ENCODE measurements at regions not wholly inside any gene's neighbourhood (a gene's known extent, or its start where the extent isn't known, plus 50 kb on each side); places are given as distances from the start of the nearest gene placed in this dataset.

- no peak for DNase-seq
Observed at GRCh38 chr3:59578129-59578528, 528.3 kb upstream of the CFAP20DC start.

DNA sequence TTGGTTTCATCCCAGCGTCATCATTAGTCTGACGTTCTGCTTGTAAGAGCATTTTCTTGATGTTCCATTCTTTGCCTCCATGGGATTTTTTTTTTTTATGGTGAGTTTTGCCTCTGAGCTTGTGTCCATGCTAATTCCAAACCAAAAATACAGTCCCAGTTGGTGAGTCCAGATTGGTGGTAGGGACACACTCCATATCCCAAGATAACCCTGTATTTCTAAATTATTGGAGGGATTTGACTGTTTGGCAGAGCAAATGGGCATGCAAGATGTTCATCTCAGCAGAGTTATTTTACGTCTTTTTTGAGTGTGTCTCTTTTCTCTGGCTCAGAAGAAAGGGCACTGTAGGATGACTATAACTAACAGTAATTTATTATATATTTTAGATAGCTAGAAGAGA is 526.8 kb upstream of the CFAP20DC start:
- DNase-seq = no peak

GRCh38 chr3:59575113-59576001 is 525.5 kb upstream of the CFAP20DC start:
- DNase-seq = peak; percentile 91

DNA sequence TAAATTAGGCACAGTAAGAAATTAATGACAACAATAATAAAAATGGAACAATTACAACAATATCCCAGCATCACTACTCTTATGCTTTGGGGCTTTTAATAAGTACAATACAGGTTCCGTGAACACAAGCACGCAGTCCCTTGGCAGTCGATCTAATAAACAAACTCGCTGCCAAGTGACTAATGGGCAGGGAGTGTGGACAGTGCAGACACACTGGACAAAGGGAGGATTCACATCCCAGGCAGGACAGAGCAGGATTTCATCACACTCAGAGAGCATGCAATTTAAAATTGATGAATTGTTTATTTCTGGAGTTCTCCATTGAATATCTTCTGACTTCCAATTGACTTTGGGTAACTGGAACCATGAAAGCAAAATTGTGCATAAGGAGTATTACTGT is 524.1 kb upstream of the CFAP20DC start:
- no peak for DNase-seq

- no peak for DNase-seq
Observed at GRCh38 chr3:59572106-59572505, 522.3 kb upstream of the CFAP20DC start.

DNA sequence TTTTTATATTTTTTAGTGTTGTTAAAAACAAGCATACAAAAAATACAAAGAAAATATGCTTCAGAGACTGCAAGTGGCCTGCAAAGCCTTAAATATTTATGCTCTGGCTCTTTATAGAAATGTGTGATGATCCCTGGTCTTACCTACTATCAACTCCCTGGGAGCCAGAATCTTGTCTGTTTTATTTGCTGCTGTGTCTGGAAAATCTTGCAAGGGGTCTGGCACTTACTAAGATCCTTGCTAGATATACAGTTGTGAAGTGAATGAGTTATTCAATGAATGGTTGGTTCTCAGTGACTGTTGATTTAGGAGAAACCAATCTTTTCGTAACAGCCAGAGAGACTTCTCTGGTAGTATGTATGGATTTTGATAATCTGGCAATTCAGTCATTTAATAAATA is 521.0 kb upstream of the CFAP20DC start:
- DNase-seq = no peak

DNA sequence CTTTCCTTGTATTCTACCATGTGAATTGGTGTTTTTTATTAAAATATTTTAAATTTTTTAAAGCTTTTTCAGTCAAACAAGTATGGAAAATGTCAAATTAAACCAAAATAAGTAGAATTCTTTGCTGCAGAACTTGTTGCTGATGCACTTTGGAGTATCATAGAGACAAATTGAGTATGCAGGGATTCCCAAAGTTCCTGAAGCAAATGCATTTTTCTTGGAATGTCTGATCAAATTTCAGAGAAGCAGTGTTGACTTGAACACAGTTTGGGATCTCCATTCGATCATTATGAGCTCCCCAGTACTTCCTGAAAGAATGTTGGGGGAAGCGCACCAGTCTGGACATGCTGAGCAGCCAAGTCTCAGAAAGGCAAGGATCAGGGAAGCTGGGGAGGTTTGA is 517.8 kb upstream of the CFAP20DC start:
- DNase-seq = no peak

GRCh38 chr3:59566481-59566975 is 516.7 kb upstream of the CFAP20DC start:
- DNase-seq = peak; percentile 30

- no peak for DNase-seq
Observed at GRCh38 chr3:59565125-59565524, 515.3 kb upstream of the CFAP20DC start.

DNA sequence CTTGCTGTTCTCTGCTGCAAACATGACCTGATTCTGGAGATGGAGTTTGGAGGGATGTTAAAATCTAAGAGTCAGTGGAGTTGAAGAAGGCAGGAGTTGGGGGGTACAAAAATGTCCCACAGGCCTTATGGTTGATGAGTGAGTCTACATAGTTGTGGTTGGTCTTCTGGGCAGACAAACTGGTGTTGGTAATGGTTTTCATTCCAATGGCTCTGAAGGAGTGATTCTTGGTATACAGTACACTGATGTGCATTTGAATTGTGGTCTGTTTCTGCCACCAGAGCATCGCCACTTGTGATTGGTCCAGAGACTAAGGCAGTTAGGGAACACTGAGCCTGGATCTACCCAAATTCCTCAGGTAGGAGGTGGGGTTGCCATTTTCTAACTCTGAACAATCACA is 514.1 kb upstream of the CFAP20DC start:
- no peak for DNase-seq

- no peak for DNase-seq
Observed at GRCh38 chr3:59563072-59563605, 513.3 kb upstream of the CFAP20DC start.

DNA sequence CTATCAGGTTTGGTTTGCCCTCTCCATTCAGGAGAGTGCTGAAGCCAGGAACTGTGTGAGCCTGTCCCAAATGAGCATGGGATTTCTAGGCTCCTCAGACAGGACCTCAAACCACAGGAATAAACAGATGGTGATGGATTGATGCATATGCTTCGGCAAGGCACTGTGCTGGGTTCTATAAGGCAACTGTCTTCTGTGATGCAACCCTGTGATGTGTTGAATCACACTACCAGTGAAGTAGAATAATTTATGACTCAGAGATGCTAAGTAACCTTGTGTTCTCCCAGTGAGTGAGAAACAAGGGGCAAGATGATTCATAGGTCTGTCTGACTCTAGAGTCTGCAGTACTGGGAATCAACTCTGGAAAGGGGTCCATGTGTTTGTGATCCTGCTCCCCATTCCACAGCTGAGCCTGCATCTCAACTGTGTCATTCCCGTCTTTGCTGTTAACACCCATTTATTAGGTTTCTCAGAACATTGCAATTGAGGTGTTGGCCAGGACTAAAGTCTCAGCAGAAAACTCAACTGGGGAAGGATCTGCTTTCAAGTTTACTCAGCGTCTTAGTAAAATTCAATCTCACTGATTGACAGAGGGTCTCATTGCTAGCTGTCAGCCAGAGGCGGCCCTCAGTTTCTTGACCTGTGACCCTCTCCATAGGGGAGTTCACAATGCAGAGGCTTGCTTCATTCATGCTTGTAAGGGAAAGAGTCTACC is 510.1 kb upstream of the CFAP20DC start:
- peak; percentile 63 for DNase-seq

GRCh38 chr3:59558906-59559720 is 509.3 kb upstream of the CFAP20DC start:
- no peak for DNase-seq

DNA sequence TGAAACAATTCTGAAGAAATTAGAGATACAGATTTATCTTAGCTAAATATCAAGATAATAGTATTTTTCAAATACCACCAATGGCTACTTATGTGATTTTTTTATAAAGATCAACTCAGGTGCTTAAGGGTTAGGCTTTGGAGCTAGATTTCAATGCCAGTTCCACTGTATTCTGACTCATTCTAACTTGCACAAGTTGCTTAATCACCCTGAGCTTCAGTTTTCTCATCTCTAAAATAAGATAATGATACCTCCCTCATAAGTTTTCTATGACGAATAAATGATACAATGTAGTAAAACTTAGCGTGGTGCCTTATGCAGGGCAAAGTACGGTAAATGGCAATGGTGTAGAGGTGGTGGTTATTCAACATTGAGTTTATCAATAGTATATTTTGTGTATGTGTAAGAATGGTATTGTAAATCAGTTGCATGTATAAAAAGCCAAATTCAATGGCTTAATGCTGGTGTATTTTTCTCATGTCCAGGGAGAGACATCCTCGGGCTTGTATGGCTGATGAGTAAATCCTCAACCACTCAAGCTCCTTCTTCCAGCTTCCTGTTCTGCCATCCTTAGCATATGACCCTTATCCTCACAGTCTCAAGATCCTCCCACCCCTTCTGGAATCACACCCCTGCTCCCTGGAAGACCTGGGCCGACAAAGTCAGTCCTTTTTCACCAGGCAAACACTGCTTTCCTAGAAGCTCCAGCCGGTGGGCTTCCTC is 505.9 kb upstream of the CFAP20DC start:
- no peak for DNase-seq

GRCh38 chr3:59553076-59553475 is 503.3 kb upstream of the CFAP20DC start:
- DNase-seq = no peak

GRCh38 chr3:59551834-59552233 is 502.0 kb upstream of the CFAP20DC start:
- no peak for DNase-seq

- no peak for DNase-seq
Observed at GRCh38 chr3:59549962-59550361, 500.1 kb upstream of the CFAP20DC start.

DNA sequence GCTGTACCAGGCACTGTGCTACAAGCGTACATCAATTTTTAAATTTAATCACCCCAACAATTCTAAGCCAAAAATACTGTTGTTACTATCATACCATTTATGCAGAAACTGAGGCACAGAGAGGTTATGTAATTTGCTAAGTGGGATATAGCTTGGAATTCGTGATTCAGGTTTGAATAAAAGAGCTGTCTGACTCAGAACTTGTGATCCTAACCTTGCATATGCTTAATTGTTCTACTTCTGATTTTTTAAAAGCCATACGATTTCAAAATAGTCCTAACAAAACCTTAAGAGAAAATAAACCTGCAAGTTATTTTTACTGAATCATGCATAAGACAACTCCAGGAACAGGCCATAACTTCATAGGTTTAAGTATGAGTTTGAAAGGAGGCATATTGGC is 498.0 kb upstream of the CFAP20DC start:
- no peak for DNase-seq

- no peak for DNase-seq
Observed at GRCh38 chr3:59546522-59546921, 496.7 kb upstream of the CFAP20DC start.

GRCh38 chr3:59545374-59545773 is 495.5 kb upstream of the CFAP20DC start:
- DNase-seq = no peak

- DNase-seq = no peak
Observed at GRCh38 chr3:59542276-59542675, 492.5 kb upstream of the CFAP20DC start.

- peak; percentile 20 for DNase-seq
Observed at GRCh38 chr3:59540696-59541095, 490.9 kb upstream of the CFAP20DC start.

Measured in stimulated activated CD4-positive, alpha-beta T cell treated with anti-CD3 and anti-CD28 coated beads, Interleukin-4, amount 100 ng/mL, for 24 hours (primary cell).